ENCODE measurements at regions not wholly inside any gene's neighbourhood (a gene's known extent, or its start where the extent isn't known, plus 50 kb on each side); places are given as distances from the start of the nearest gene placed in this dataset.

GRCh38 chr6:21826023-21826422, 232.5 kb downstream of the SOX4 start:
- TF ChIP-seq CTCF (IDR thresholded peaks at IDR 0.05) = no peak
- TF ChIP-seq POLR2A (IDR thresholded peaks at IDR 0.05) = no peak
